Psoas muscle (tissue), 7 donors: ENCODE measurements at regions not wholly inside any gene's neighbourhood (a gene's known extent, or its start where the extent isn't known, plus 50 kb on each side); places are given as distances from the start of the nearest gene placed in this dataset.

Experiments used
- ATAC-seq, 4 donors: fragments of 200-7000 bp; cut with Tn5 transposase; one replicate each; pipeline ENCODE4 v1.9.1; 2020; ENCODE audit warnings: moderate library complexity in 3 of 4, mild to moderate bottlenecking in 2 of 4
- DNase-seq, 2 donors: peaks; one replicate each; pipeline ENCODE4 v3.0.0-alpha.2; 2020
- H3K27ac ChIP-seq: fragments of 200-600 bp; one replicate; pipeline ENCODE4 v1.8.0; 2022
- H3K27me3 ChIP-seq, 3 donors: fragments of 200-600 bp in 1 of 3; one replicate each; pipeline versions ENCODE4 v1.6.1 to v1.8.0; 2013 to 2022; ENCODE audit warnings: low read length in 2 of 3, mild to moderate bottlenecking in 2 of 3, moderate library complexity in 1 of 3; ENCODE audit not compliant: insufficient read depth in 3 of 3
- H3K36me3 ChIP-seq, 2 donors: fragments of 200-600 bp in 1 of 2; one replicate each; pipeline versions ENCODE4 v1.6.1 to v1.8.0; 2013 to 2022; ENCODE audit warnings: low read depth in 1 of 2, mild to moderate bottlenecking in 1 of 2, moderate library complexity in 1 of 2; ENCODE audit not compliant: insufficient read depth in 1 of 2
- H3K4me1 ChIP-seq: fragments of 200-600 bp; one replicate; pipeline ENCODE4 v1.8.0; 2022
- H3K4me3 ChIP-seq: fragments of 200-600 bp; one replicate; pipeline ENCODE4 v1.8.0; 2022; ENCODE audit warnings: mild to moderate bottlenecking
- H3K9me3 ChIP-seq: fragments of 200-600 bp; one replicate; pipeline ENCODE4 v1.8.0; 2022
- WGBS, 3 donors: extraction: QIAGEN DNeasy Blood & Tissue Kit; methylation state at CpG; one replicate each; pipeline versions ENCODE4 v1.1.6 to v1.1.7; 2013; 5-methylcytosine and 5-hydroxymethylcytosine counted together
- intact Hi-C, 2 donors: fragments of 100-400 bp; cut with DNase I; formaldehyde crosslinking; loops; one replicate each; pipeline versions ENCODE4 v1.11.0 to v1.14.2; 2022
- TF ChIP-seq, protein P1 (sequence below): fragments of 200-600 bp; IDR thresholded peaks from one replicate; pipeline ENCODE4 v1.8.0; 2022; ENCODE audit warnings: antibody characterized with exemption
- donor health status: healthy with polysubstance abuse.
- donor health status: DM: no; HTN: no; CAD: no; lungs with moderate emphysema.
- donor health status: Bipolar disorder and iron deficiency.
- donor health status: healthy.
- donor health status: DM: yes; HTN: yes; CAD: no.
- donor health status: DM: no; HTN: no; CAD: no.
- donor health status: DM: yes; HTN: yes; CAD: no.

DNA sequence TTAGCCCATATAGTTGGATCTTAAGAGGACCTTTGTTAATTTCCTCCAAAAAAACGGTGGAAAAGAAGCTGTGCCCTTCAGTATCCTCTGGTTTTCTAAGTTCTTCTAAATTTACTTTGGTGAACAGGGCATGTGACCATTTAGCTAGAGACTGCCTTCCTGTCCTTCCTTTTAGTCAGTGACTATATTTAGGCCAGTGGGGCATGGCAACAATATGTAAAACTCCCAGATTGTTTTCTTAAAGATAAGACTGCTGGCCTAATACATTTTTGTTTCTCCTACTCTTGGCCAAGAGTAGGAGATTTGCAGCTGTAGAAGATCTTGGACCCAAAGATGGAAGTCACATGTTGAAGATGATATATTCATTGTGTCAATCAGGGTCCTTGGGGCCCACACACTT is 325.1 kb upstream of the DCN start:
- Histone ChIP-seq H3K36me3 (no peaks in the 10 kb centered on the region), H3K4me1 (no peaks in the 10 kb centered on the region), H3K9me3 (no peaks in the 10 kb centered on the region), H3K27ac (no peak overlapping the region), H3K27me3 (no peaks in the 10 kb centered on the region), H3K4me3 (no peak overlapping the region)
- intact Hi-C loops: no loop called here
- TF ChIP-seq, protein P1, sequence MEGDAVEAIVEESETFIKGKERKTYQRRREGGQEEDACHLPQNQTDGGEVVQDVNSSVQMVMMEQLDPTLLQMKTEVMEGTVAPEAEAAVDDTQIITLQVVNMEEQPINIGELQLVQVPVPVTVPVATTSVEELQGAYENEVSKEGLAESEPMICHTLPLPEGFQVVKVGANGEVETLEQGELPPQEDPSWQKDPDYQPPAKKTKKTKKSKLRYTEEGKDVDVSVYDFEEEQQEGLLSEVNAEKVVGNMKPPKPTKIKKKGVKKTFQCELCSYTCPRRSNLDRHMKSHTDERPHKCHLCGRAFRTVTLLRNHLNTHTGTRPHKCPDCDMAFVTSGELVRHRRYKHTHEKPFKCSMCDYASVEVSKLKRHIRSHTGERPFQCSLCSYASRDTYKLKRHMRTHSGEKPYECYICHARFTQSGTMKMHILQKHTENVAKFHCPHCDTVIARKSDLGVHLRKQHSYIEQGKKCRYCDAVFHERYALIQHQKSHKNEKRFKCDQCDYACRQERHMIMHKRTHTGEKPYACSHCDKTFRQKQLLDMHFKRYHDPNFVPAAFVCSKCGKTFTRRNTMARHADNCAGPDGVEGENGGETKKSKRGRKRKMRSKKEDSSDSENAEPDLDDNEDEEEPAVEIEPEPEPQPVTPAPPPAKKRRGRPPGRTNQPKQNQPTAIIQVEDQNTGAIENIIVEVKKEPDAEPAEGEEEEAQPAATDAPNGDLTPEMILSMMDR: no peak
- DNase-seq (no peak), ATAC-seq (no peak)
- 59 to 66% (median 62%) methylated on average over 1 of the region's 1 CpG for WGBS, 3 donors

DNA sequence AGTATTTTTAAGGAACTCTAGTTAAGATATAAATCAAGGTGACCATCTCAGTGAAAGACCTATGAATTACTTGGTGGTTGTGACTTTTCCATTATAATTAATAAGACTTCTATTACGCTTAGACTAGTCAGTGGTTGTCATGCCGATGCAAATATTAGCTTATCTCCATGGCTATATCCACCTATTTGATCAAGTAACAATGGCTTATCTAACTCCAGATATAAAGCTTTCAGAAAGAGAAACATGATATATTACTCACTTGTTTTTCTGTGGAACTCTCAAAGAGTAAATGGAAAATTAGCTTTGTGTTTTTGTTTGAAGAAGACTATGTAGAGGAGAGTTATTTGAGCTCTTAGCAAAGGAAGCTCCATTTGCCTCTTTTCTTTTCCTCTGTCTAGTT is 323.8 kb upstream of the DCN start:
- Histone ChIP-seq H3K4me3 (no peak overlapping the region), H3K27ac (no peak overlapping the region), H3K36me3 (no peaks in the 10 kb centered on the region), H3K27me3 (no peaks in the 10 kb centered on the region), H3K4me1 (no peaks in the 10 kb centered on the region), H3K9me3 (no peaks in the 10 kb centered on the region)
- ATAC-seq (no peak), DNase-seq (no peak)
- intact Hi-C loops: no loop called here
- TF ChIP-seq, protein P1: no peak
- WGBS, 3 donors: 83 to 90% (median 88%) methylated on average over 2 of the region's 2 CpGs

GRCh38 chr12:91505006-91505405 is 322.4 kb upstream of the DCN start:
- no peak for DNase-seq
- H3K36me3 ChIP-seq: no peaks in the 10 kb centered on the region
- intact Hi-C loops: no loop called here
- H3K27me3 ChIP-seq: no peaks in the 10 kb centered on the region
- no peaks in the 10 kb centered on the region for H3K4me1 ChIP-seq
- H3K27ac ChIP-seq: no peak overlapping the region
- TF ChIP-seq, protein P1: no peak
- no peak overlapping the region for H3K4me3 ChIP-seq
- no peak for ATAC-seq
- H3K9me3 ChIP-seq: no peaks in the 10 kb centered on the region

- Histone ChIP-seq H3K4me1 (no peaks in the 10 kb centered on the region), H3K9me3 (no peaks in the 10 kb centered on the region), H3K27ac (no peak overlapping the region), H3K4me3 (no peak overlapping the region), H3K36me3 (no peaks in the 10 kb centered on the region), H3K27me3 (no peaks in the 10 kb centered on the region)
- TF ChIP-seq, protein P1: no peak
- intact Hi-C loops: no loop called here
- 77 to 88% (median 84%) methylated on average over 4 of the region's 4 CpGs for WGBS, 3 donors
- ATAC-seq (no peak), DNase-seq (no peak)
Observed at GRCh38 chr12:91502208-91502607, 319.6 kb upstream of the DCN start.

GRCh38 chr12:91496337-91496736 is 313.7 kb upstream of the DCN start:
- Histone ChIP-seq H3K4me3 (no peak overlapping the region), H3K27ac (no peak overlapping the region), H3K4me1 (no peaks in the 10 kb centered on the region), H3K9me3 (no peaks in the 10 kb centered on the region), H3K36me3 (no peaks in the 10 kb centered on the region), H3K27me3 (no peaks in the 10 kb centered on the region)
- WGBS, 3 donors: 73 to 76% (median 75%) methylated on average over 3 of the region's 3 CpGs
- TF ChIP-seq, protein P1: no peak
- DNase-seq (no peak), ATAC-seq (no peak)
- intact Hi-C loops: no loop called here
